ENCODE measurements at regions not wholly inside any gene's neighbourhood (a gene's known extent, or its start where the extent isn't known, plus 50 kb on each side); places are given as distances from the start of the nearest gene placed in this dataset.

DNA sequence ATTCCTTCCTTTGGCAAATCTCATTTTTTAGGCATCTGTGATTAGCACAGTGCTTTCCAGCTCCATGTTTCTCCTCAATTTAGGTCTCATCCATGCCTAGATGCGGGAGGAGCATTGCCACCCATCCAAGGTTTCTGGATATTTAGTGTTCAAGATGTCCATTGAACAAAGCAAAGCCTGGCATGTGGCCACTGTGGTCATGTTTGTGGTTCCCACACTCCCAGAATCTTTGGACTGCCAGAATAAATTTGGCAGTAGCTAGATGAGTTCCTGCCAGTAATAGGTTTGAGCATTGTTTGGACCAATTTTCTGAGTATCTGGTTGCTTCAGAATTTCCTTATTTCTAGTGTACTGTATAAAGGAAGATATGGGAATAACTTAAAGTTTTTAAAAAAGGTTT, 1124.1 kb downstream of the ADGRL3 start:
- TF ChIP-seq POLR2AphosphoS5 (IDR thresholded peaks at IDR 0.05; ENCODE audit: borderline replicate concordance, low read depth, low read length) (no peak), EZH2 (IDR thresholded peaks at IDR 0.05) (no peak)

Data from SK-N-MC (cell line).